PC-9 (cell line): ENCODE measurements at regions not wholly inside any gene's neighbourhood (a gene's known extent, or its start where the extent isn't known, plus 50 kb on each side); places are given as distances from the start of the nearest gene placed in this dataset.

Experiments
- BruUV-seq: library from RNA; stranded (reverse); fragments of 400-500 nt; replicated peaks from 2 replicates; lab custom pipeline; 2021; lab: Mats Ljungman, UMichigan
- CTCF ChIA-PET: fragments of 300-600 bp; sonication (Branson Sonifier 250); formaldehyde crosslinking; loops from one replicate; lab custom pipeline; 2022; ENCODE audit warnings: antibody characterized with exemption; lab: Charles Lee
- POLR2A ChIA-PET: fragments of 300-600 bp; sonication (Branson Sonifier 250); formaldehyde crosslinking; loops from one replicate; lab custom pipeline; 2022; ENCODE audit warnings: antibody characterized with exemption; ENCODE audit not compliant: unreplicated experiment; lab: Charles Lee
- DNase-seq, 2 experiments: peaks; one replicate each; pipeline versions ENCODE4 v3.0.0 to v3.0.0-alpha.2; 2015 to 2022; ENCODE audit warnings: mixed read lengths in 1 of 2
- H2AFZ ChIP-seq: fragments of 200-600 bp; sonication (generic); 2 replicates; pipeline ENCODE4 v1.8.1; 2017; ENCODE audit warnings: antibody characterized with exemption
- H3F3A ChIP-seq: fragments of 200-600 bp; sonication (generic); 2 replicates; pipeline ENCODE4 v1.8.1; 2017; ENCODE audit warnings: antibody characterized with exemption, mild to moderate bottlenecking, low read depth; ENCODE audit not compliant: insufficient read depth
- H3K27ac ChIP-seq: fragments of 200-600 bp; sonication (generic); 2 replicates; pipeline ENCODE4 v1.6.1; 2016; ENCODE audit warnings: mixed run types
- H3K27me3 ChIP-seq: fragments of 200-600 bp; sonication (generic); 2 replicates; pipeline ENCODE4 v1.6.1; 2016; ENCODE audit warnings: low read depth, mixed run types; ENCODE audit not compliant: insufficient read depth
- H3K36me3 ChIP-seq: fragments of 200-600 bp; sonication (generic); 2 replicates; pipeline ENCODE4 v1.6.1; 2016; ENCODE audit warnings: low read depth, mixed run types
- H3K4me1 ChIP-seq: fragments of 200-600 bp; sonication (generic); replicated peaks from 2 replicates; pipeline ENCODE4 v1.6.1; 2016; ENCODE audit warnings: mixed run types; ENCODE audit not compliant: insufficient read depth
- H3K4me2 ChIP-seq: fragments of 200-600 bp; sonication (generic); 2 replicates; pipeline ENCODE4 v1.6.1; 2017; ENCODE audit warnings: mixed run types
- H3K4me3 ChIP-seq: fragments of 200-600 bp; sonication (generic); 2 replicates; pipeline ENCODE4 v1.6.1; 2016; ENCODE audit warnings: mixed run types
- H3K79me2 ChIP-seq: fragments of 200-600 bp; sonication (generic); 2 replicates; pipeline ENCODE4 v1.6.1; 2017; ENCODE audit warnings: low read depth, mixed run types
- H3K9me2 ChIP-seq: fragments of 200-600 bp; sonication (generic); 2 replicates; pipeline ENCODE4 v1.8.1; 2017; ENCODE audit warnings: mild to moderate bottlenecking; ENCODE audit not compliant: insufficient read depth
- H3K9me3 ChIP-seq: fragments of 200-600 bp; sonication (generic); 2 replicates; pipeline ENCODE4 v1.8.1; 2016; ENCODE audit warnings: low read depth; ENCODE audit not compliant: insufficient read depth
- H4K20me1 ChIP-seq: fragments of 200-600 bp; sonication (generic); 2 replicates; pipeline ENCODE4 v1.8.1; 2017; ENCODE audit not compliant: insufficient read depth
- EZH2 ChIP-seq: fragments of 200-600 bp; sonication (generic); IDR thresholded peaks from 2 replicates; pipeline ENCODE4 v1.8.0; 2017; ENCODE audit warnings: antibody characterized with exemption, low read depth
- intact Hi-C: fragments of 100-400 bp; cut with micrococcal nuclease; formaldehyde crosslinking; loops from one replicate; pipeline ENCODE4 v1.10.0; 2022; ENCODE audit not compliant: unreplicated experiment
- TF ChIP-seq, protein P1 (sequence below): fragments of 200-600 bp; sonication (generic); conservative IDR thresholded peaks from 2 replicates; pipeline ENCODE4 v1.6.1; 2017; ENCODE audit warnings: mixed run types, antibody characterized with exemption, mild to moderate bottlenecking, moderate library complexity

DNA sequence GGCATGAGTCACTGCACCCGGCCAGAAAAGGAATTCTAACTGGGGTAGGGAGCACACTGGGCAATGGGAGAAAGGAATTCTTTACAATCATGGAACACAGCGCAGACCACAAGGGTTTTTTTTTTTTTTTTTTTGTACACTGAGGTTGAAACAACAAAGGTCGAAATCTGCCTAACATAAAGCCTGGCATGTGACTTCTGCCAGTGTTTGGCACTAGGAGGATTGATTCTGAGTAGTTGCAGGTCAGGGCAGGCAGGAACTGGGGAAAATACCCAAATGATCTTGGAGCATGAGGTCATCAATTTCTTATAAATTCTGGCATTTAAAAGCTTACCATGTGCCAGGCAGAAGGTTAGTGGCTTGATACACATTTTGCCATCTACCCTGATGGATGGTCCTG is 202.0 kb upstream of the SNX19 start:
- no peaks in the 10 kb centered on the region for H3K36me3 ChIP-seq
- TF ChIP-seq, protein P1, sequence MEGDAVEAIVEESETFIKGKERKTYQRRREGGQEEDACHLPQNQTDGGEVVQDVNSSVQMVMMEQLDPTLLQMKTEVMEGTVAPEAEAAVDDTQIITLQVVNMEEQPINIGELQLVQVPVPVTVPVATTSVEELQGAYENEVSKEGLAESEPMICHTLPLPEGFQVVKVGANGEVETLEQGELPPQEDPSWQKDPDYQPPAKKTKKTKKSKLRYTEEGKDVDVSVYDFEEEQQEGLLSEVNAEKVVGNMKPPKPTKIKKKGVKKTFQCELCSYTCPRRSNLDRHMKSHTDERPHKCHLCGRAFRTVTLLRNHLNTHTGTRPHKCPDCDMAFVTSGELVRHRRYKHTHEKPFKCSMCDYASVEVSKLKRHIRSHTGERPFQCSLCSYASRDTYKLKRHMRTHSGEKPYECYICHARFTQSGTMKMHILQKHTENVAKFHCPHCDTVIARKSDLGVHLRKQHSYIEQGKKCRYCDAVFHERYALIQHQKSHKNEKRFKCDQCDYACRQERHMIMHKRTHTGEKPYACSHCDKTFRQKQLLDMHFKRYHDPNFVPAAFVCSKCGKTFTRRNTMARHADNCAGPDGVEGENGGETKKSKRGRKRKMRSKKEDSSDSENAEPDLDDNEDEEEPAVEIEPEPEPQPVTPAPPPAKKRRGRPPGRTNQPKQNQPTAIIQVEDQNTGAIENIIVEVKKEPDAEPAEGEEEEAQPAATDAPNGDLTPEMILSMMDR, result no peak
- no peak for TF ChIP-seq EZH2
- CTCF ChIA-PET, result no interaction called here
- no peaks in the 10 kb centered on the region for H4K20me1 ChIP-seq
- H3K4me2 ChIP-seq, result no peak overlapping the region
- H3K4me1 ChIP-seq, result no peaks in the 10 kb centered on the region
- H3K9me3 ChIP-seq, result no peaks in the 10 kb centered on the region
- no peak overlapping the region for H3K27ac ChIP-seq
- H3F3A ChIP-seq, result no peaks in the 10 kb centered on the region
- POLR2A ChIA-PET, result no interaction called here
- H3K27me3 ChIP-seq, result peaks cover 47% of the 10 kb centered on the region
- intact Hi-C loops, result no loop called here
- H3K79me2 ChIP-seq, result no peaks in the 10 kb centered on the region
- BruUV-seq, result no TSS peak
- H2AFZ ChIP-seq, result no peak overlapping the region
- H3K9me2 ChIP-seq, result no peaks in the 10 kb centered on the region; the same call in 1 of the 2 replicates
- no peak for DNase-seq
- no peak overlapping the region for H3K4me3 ChIP-seq

DNA sequence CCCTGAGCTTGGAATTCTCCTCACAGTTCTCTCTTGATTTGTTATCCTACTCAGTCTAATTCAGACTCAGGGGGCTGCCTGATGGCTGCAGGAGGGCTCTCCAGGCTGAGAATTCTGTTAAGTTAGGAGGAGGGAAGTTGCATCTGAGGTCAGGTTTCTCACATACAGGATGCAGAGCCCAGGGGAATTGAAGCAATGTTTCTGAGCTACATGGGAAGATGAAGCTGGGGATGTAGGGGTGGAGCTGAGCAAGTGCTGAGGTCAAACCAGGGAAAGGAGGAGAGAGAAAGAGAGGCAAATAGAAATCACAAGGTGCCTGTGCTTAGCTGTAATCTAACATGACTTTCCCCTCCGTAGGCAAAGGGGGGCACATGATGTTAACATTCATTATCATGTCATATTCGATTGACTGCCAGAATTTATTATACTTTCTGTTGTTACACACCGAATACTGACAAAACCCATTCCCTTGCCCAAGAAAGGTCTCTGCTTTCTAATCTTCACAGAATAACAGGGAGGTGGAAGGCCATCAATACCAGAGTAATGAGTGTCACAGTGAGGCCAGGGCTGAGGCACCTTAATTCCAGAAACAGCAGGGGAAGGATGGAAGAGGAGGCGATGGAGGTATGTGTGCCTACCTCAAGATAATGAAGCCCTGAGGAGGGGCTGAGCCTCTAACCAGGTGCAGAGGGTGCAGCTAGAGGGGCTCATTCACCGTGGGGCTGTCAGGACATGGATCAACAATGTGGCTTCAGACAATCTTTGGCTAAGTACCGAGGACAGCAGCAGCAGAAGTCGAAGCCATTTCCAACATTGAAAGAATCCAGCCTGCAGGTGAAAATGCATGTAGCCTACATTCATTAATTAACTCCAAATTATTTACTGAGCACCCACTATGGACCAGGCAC is 205.4 kb upstream of the SNX19 start:
- ChIA-PET CTCF (no interaction called here), POLR2A (no interaction called here)
- TF ChIP-seq, protein P1, result no peak
- no peak for TF ChIP-seq EZH2
- Histone ChIP-seq H3K9me3 (no peaks in the 10 kb centered on the region), H3K79me2 (no peaks in the 10 kb centered on the region), H3K27me3 (peaks cover 29% of the 10 kb centered on the region), H3K4me2 (no peak overlapping the region), H2AFZ (no peak overlapping the region), H3K9me2 (no peaks in the 10 kb centered on the region), H3K27ac (no peak overlapping the region), H3K36me3 (no peaks in the 10 kb centered on the region), H3K4me3 (no peak overlapping the region), H3F3A (no peaks in the 10 kb centered on the region), H4K20me1 (no peaks in the 10 kb centered on the region), H3K4me1 (no peaks in the 10 kb centered on the region)
- BruUV-seq, result no TSS peak
- DNase-seq, result no peak
- intact Hi-C loops, result no loop called here

DNA sequence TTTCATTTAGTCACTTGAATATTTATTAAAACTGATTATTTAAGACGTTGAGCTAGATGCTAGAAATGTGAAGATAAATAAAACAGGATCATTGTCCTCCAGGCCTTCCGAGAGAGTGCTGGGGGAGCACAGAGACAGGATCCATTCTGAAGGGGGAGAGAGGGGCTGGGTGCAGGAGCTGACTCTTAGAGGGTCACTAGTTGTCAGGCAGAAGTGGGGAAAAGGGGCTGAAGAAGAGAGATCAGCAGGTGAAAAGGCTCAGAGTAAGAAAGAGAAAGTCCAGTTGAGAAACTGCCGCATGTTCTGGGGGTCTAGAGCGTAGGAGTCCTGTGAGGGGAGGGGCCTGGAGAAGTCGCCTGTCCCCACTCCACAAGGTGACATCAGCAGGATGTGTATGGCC is 206.2 kb upstream of the SNX19 start:
- H3F3A ChIP-seq, result no peaks in the 10 kb centered on the region
- H2AFZ ChIP-seq, result no peak overlapping the region
- H3K9me3 ChIP-seq, result no peaks in the 10 kb centered on the region
- ChIA-PET POLR2A (no interaction called here), CTCF (no interaction called here)
- H3K4me2 ChIP-seq, result no peak overlapping the region
- H3K79me2 ChIP-seq, result no peaks in the 10 kb centered on the region
- H3K27ac ChIP-seq, result no peak overlapping the region
- no peaks in the 10 kb centered on the region for H3K9me2 ChIP-seq
- H3K27me3 ChIP-seq, result peaks cover 29% of the 10 kb centered on the region
- no peak for DNase-seq
- no peaks in the 10 kb centered on the region for H3K36me3 ChIP-seq
- BruUV-seq, result no TSS peak
- intact Hi-C loops, result no loop called here
- H4K20me1 ChIP-seq, result no peaks in the 10 kb centered on the region
- H3K4me1 ChIP-seq, result no peaks in the 10 kb centered on the region
- TF ChIP-seq, protein P1, result no peak
- TF ChIP-seq EZH2, result no peak
- H3K4me3 ChIP-seq, result no peak overlapping the region
